ENCODE measurements at regions not wholly inside any gene's neighbourhood (a gene's known extent, or its start where the extent isn't known, plus 50 kb on each side); places are given as distances from the start of the nearest gene placed in this dataset.

DNA sequence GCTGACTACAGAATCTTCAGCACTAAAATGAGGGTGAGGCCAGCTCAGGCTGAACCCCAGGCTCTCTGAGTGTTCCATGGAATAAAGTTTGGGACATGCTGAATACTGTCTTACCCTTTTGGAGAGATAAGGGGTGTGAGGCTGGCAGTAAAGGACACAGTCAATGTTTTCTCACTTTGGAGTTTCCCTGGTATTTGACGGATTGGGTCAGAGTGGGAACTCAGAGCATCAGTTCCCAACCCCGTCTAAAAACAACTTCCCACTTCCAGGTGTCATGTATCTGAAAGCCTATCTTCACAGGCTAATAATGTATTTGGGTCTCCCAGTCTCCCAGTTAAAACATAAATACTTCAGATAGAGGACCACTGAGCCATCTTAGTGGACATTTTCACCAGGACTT, 180.7 kb downstream of the TLE3 start:
- Mint-ChIP-seq H3K36me3 (no peaks in the 10 kb centered on the region; the same call in 1 of the 2 replicates), H3K4me3 (no peak overlapping the region), H3K27me3 (ENCODE audit: low read depth) (peaks cover 14% of the 10 kb centered on the region), H3K27ac (no peak overlapping the region), H3K9me3 (peaks cover 6% of the 10 kb centered on the region; the same call in 1 of the 2 replicates), H3K4me1 (peaks cover 52% of the 10 kb centered on the region)
- DNase-seq (ENCODE audit: low spot score), result no peak
- CTCF ChIA-PET, result interaction anchor here (0.6 kb wide), 1 partner anchor 352 kb away, joined by 4 read pairs; no protein-coding TSS in a partner anchor
- POLR2A ChIA-PET, result no interaction called here
- no peak for ATAC-seq
- TF ChIP-seq, protein P1, sequence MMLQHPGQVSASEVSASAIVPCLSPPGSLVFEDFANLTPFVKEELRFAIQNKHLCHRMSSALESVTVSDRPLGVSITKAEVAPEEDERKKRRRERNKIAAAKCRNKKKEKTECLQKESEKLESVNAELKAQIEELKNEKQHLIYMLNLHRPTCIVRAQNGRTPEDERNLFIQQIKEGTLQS (CRISPR knock-in tag; conservative IDR thresholded peaks at IDR 0.05), result no peak

GRCh38 chr15:69919816-69920215, 177.9 kb downstream of the TLE3 start:
- CTCF ChIA-PET, result interaction anchor here (0.8 to 1.6 kb wide), 3 partner anchors 11 to 442 kb away, joined by 3 read pairs; no protein-coding TSS in a partner anchor
- peak; percentile 60 for DNase-seq (ENCODE audit: low spot score)
- H3K27ac Mint-ChIP-seq, result 0 out of 2 replicates have a peak overlapping the region, but pooled peaks have one; percentile 6

DNA sequence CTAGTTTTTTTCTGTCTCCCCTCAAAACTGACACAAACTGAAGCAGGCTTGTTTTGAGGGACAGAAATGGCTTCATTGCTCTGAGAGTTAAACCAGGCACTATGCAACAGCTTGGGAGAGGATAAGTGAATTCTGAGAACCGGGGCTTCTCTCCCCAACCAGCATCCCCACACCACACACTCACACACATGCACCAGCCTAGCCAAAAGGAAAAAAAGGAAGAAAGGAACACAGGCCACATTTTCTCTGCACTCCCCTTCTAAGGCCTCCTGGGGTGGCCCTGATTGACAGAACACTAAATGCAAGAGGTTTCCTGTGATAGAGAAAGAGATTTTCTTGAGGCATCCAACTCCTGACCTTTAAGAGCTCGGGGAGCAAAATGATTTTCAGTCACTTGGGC, 177.5 kb downstream of the TLE3 start:
- H3K4me1 Mint-ChIP-seq, result peaks cover 42% of the 10 kb centered on the region
- POLR2A ChIA-PET, result interaction anchor here (0.6 kb wide), 1 partner anchor 352 kb away, joined by 3 read pairs; no protein-coding TSS in a partner anchor
- peaks cover 2% of the 10 kb centered on the region; the same call in 1 of the 2 replicates for H3K27me3 Mint-ChIP-seq (ENCODE audit: low read depth)
- ATAC-seq, result no peak
- H3K36me3 Mint-ChIP-seq, result peaks cover 5% of the 10 kb centered on the region
- CTCF ChIA-PET, result interaction anchor here (0.8 to 1.6 kb wide), 5 partner anchors 11 to 442 kb away, joined by 3 read pairs; no protein-coding TSS in a partner anchor
- TF ChIP-seq JUN (CRISPR knock-in tag; IDR thresholded peaks at IDR 0.05) (no peak), ZNF416 (CRISPR knock-in tag; IDR thresholded peaks at IDR 0.05) (no peak), JAZF1 (CRISPR knock-in tag; IDR thresholded peaks at IDR 0.05) (no peak), ZMAT4 (CRISPR knock-in tag; IDR thresholded peaks at IDR 0.05) (no peak), MLX (CRISPR knock-in tag; IDR thresholded peaks at IDR 0.05) (no peak), ZNF138 (CRISPR knock-in tag; conservative IDR thresholded peaks at IDR 0.05) (no peak)
- TF ChIP-seq, protein P2, sequence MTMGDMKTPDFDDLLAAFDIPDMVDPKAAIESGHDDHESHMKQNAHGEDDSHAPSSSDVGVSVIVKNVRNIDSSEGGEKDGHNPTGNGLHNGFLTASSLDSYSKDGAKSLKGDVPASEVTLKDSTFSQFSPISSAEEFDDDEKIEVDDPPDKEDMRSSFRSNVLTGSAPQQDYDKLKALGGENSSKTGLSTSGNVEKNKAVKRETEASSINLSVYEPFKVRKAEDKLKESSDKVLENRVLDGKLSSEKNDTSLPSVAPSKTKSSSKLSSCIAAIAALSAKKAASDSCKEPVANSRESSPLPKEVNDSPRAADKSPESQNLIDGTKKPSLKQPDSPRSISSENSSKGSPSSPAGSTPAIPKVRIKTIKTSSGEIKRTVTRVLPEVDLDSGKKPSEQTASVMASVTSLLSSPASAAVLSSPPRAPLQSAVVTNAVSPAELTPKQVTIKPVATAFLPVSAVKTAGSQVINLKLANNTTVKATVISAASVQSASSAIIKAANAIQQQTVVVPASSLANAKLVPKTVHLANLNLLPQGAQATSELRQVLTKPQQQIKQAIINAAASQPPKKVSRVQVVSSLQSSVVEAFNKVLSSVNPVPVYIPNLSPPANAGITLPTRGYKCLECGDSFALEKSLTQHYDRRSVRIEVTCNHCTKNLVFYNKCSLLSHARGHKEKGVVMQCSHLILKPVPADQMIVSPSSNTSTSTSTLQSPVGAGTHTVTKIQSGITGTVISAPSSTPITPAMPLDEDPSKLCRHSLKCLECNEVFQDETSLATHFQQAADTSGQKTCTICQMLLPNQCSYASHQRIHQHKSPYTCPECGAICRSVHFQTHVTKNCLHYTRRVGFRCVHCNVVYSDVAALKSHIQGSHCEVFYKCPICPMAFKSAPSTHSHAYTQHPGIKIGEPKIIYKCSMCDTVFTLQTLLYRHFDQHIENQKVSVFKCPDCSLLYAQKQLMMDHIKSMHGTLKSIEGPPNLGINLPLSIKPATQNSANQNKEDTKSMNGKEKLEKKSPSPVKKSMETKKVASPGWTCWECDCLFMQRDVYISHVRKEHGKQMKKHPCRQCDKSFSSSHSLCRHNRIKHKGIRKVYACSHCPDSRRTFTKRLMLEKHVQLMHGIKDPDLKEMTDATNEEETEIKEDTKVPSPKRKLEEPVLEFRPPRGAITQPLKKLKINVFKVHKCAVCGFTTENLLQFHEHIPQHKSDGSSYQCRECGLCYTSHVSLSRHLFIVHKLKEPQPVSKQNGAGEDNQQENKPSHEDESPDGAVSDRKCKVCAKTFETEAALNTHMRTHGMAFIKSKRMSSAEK (CRISPR knock-in tag; IDR thresholded peaks at IDR 0.05; ENCODE audit: borderline replicate concordance), result no peak
- TF ChIP-seq, protein P3, sequence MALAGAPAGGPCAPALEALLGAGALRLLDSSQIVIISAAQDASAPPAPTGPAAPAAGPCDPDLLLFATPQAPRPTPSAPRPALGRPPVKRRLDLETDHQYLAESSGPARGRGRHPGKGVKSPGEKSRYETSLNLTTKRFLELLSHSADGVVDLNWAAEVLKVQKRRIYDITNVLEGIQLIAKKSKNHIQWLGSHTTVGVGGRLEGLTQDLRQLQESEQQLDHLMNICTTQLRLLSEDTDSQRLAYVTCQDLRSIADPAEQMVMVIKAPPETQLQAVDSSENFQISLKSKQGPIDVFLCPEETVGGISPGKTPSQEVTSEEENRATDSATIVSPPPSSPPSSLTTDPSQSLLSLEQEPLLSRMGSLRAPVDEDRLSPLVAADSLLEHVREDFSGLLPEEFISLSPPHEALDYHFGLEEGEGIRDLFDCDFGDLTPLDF (CRISPR knock-in tag; IDR thresholded peaks at IDR 0.05), result no peak
- no peak for DNase-seq (ENCODE audit: low spot score)
- H3K9me3 Mint-ChIP-seq, result peaks cover 22% of the 10 kb centered on the region
- H3K27ac Mint-ChIP-seq, result 0 out of 2 replicates have a peak overlapping the region, but pooled peaks have one; percentile 6
- H3K4me3 Mint-ChIP-seq, result no peak overlapping the region

More at GRCh38 chr15:69919816-69920215, 177.9 kb downstream of the TLE3 start:
- POLR2A ChIA-PET, result interaction anchor here (0.6 to 0.7 kb wide), 2 partner anchors 352 to 436 kb away, joined by 3 read pairs; no protein-coding TSS in a partner anchor
- peaks cover 42% of the 10 kb centered on the region for H3K4me1 Mint-ChIP-seq
- H3K36me3 Mint-ChIP-seq, result peaks cover 5% of the 10 kb centered on the region
- ATAC-seq, result peak; percentile 88
- TF ChIP-seq, protein P4, sequence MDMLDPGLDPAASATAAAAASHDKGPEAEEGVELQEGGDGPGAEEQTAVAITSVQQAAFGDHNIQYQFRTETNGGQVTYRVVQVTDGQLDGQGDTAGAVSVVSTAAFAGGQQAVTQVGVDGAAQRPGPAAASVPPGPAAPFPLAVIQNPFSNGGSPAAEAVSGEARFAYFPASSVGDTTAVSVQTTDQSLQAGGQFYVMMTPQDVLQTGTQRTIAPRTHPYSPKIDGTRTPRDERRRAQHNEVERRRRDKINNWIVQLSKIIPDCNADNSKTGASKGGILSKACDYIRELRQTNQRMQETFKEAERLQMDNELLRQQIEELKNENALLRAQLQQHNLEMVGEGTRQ (CRISPR knock-in tag; IDR thresholded peaks at IDR 0.05), result no peak; the same call in 1 of the 2 replicates
- TF ChIP-seq, protein P5, sequence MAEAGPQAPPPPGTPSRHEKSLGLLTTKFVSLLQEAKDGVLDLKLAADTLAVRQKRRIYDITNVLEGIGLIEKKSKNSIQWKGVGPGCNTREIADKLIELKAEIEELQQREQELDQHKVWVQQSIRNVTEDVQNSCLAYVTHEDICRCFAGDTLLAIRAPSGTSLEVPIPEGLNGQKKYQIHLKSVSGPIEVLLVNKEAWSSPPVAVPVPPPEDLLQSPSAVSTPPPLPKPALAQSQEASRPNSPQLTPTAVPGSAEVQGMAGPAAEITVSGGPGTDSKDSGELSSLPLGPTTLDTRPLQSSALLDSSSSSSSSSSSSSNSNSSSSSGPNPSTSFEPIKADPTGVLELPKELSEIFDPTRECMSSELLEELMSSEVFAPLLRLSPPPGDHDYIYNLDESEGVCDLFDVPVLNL (CRISPR knock-in tag; IDR thresholded peaks at IDR 0.05; ENCODE audit: borderline replicate concordance, low read depth), result no peak
- TF ChIP-seq CBFB (CRISPR knock-in tag; IDR thresholded peaks at IDR 0.05; ENCODE audit: low read depth), result no peak
- no peak for TF ChIP-seq PRRX2 (CRISPR knock-in tag; IDR thresholded peaks at IDR 0.05)
- no peak for TF ChIP-seq SOX15 (CRISPR knock-in tag; IDR thresholded peaks at IDR 0.05)
- TF ChIP-seq SP1 (CRISPR knock-in tag; conservative IDR thresholded peaks at IDR 0.05), result peak; percentile 46; the same call in 1 of the 2 replicates
- TF ChIP-seq TEAD4 (CRISPR knock-in tag; IDR thresholded peaks at IDR 0.05), result no peak
- H3K9me3 Mint-ChIP-seq, result peaks cover 18% of the 10 kb centered on the region
- peaks cover 2% of the 10 kb centered on the region; the same call in 1 of the 2 replicates for H3K27me3 Mint-ChIP-seq (ENCODE audit: low read depth)
- no peak overlapping the region for H3K4me3 Mint-ChIP-seq

Data from WTC11 (cell line).